HL-60 (cell line): ENCODE measurements at regions not wholly inside any gene's neighbourhood (a gene's known extent, or its start where the extent isn't known, plus 50 kb on each side); places are given as distances from the start of the nearest gene placed in this dataset.

Experiments
- CTCF ChIP-seq: IDR thresholded peaks from one replicate; pipeline ENCODE4 v1.5.1; 2011; ENCODE audit warnings: low read length, control low read depth, inconsistent platforms; ENCODE audit not compliant: insufficient read depth
- GABPA ChIP-seq: IDR thresholded peaks from 2 replicates; pipeline ENCODE4 v1.6.1; 2012; ENCODE audit warnings: low read depth
- POLR2AphosphoS5 ChIP-seq: IDR thresholded peaks from 2 replicates; pipeline ENCODE4 v1.6.1; 2012; ENCODE audit warnings: low read depth
- REST ChIP-seq: IDR thresholded peaks from 2 replicates; pipeline ENCODE4 v1.6.1; 2012; ENCODE audit warnings: low read depth; ENCODE audit not compliant: insufficient replicate concordance

- TF ChIP-seq POLR2AphosphoS5, result no peak
- TF ChIP-seq CTCF, result no peak
- TF ChIP-seq GABPA, result no peak
- no peak for TF ChIP-seq REST
Measured at GRCh38 chr6:11485271-11485670, 52.3 kb upstream of the TMEM170B start.
